Hepatocyte (in vitro differentiated cells): ENCODE measurements at regions not wholly inside any gene's neighbourhood (a gene's known extent, or its start where the extent isn't known, plus 50 kb on each side); places are given as distances from the start of the nearest gene placed in this dataset.

Source experiments
- DNase-seq: peaks from one replicate; pipeline ENCODE4 v3.0.0-alpha.2; 2016; ENCODE audit warnings: low spot score
- H2AFZ ChIP-seq: fragments of 200-600 bp; sonication (generic); 2 replicates; pipeline ENCODE4 v1.6.0; 2016; ENCODE audit warnings: antibody characterized with exemption, mild to moderate bottlenecking
- H3K27ac ChIP-seq: fragments of 200-600 bp; sonication (generic); 2 replicates; pipeline ENCODE4 v1.5.1; 2016; ENCODE audit warnings: mild to moderate bottlenecking
- H3K27me3 ChIP-seq: fragments of 200-600 bp; sonication (generic); 2 replicates; pipeline ENCODE4 v1.6.1; 2016
- H3K36me3 ChIP-seq: fragments of 200-600 bp; sonication (generic); replicated peaks from 2 replicates; pipeline ENCODE4 v1.5.1; 2016; ENCODE audit warnings: low read depth; ENCODE audit not compliant: insufficient read depth
- H3K4me1 ChIP-seq: fragments of 200-600 bp; sonication (generic); 2 replicates; pipeline ENCODE4 v1.5.1; 2016; ENCODE audit warnings: mild to moderate bottlenecking, moderate library complexity; ENCODE audit not compliant: insufficient read depth
- H3K4me2 ChIP-seq: fragments of 200-600 bp; sonication (generic); 2 replicates; pipeline ENCODE4 v1.6.0; 2016
- H3K4me3 ChIP-seq: fragments of 200-600 bp; sonication (generic); 2 replicates; pipeline ENCODE4 v1.5.1; 2016; ENCODE audit warnings: mild to moderate bottlenecking
- H3K79me2 ChIP-seq: fragments of 200-600 bp; sonication (generic); 2 replicates; pipeline ENCODE4 v1.6.0; 2017; ENCODE audit warnings: mild to moderate bottlenecking
- H3K9me2 ChIP-seq: fragments of 200-600 bp; sonication (generic); replicated peaks from 2 replicates; pipeline ENCODE4 v1.6.0; 2017; ENCODE audit warnings: mild to moderate bottlenecking; ENCODE audit not compliant: insufficient read depth
- H3K9me3 ChIP-seq: fragments of 200-600 bp; sonication (generic); 2 replicates; pipeline ENCODE4 v1.5.1; 2016; ENCODE audit warnings: low read depth, mild to moderate bottlenecking
- H4K20me1 ChIP-seq: fragments of 200-600 bp; sonication (generic); 2 replicates; pipeline ENCODE4 v1.6.0; 2016; ENCODE audit warnings: mild to moderate bottlenecking; ENCODE audit not compliant: insufficient read depth, poor library complexity, severe bottlenecking
- CTCF ChIP-seq: fragments of 200-600 bp; sonication (generic); IDR thresholded peaks from 2 replicates; pipeline ENCODE4 v1.5.1; 2016; ENCODE audit warnings: antibody characterized with exemption, mild to moderate bottlenecking; ENCODE audit not compliant: poor library complexity
- EZH2 ChIP-seq: fragments of 200-600 bp; sonication (generic); IDR thresholded peaks from 2 replicates; pipeline ENCODE4 v1.6.1; 2016; ENCODE audit warnings: antibody characterized with exemption, mild to moderate bottlenecking, borderline replicate concordance
- EZH2phosphoT487 ChIP-seq: fragments of 200-600 bp; sonication (generic); IDR thresholded peaks from one replicate; pipeline ENCODE4 v1.6.1; 2018; ENCODE audit warnings: antibody characterized with exemption, mild to moderate bottlenecking, low read depth, moderate library complexity; ENCODE audit not compliant: unreplicated experiment, severe bottlenecking
- WGBS: methylation state at CpG from one replicate; pipeline ENCODE4 v1.1.6; 2016; ENCODE audit warnings: low lambda C conversion rate; ENCODE audit errors: missing lambda C conversion rate; 5-methylcytosine and 5-hydroxymethylcytosine counted together

GRCh38 chrX:68914479-68914946 lies 85.7 kb downstream of the EFNB1 start:
- Histone ChIP-seq H4K20me1 (no peaks in the 10 kb centered on the region), H2AFZ (no peak overlapping the region), H3K4me1 (peaks cover 16% of the 10 kb centered on the region), H3K4me2 (no peak overlapping the region), H3K36me3 (no peaks in the 10 kb centered on the region), H3K27ac (no peak overlapping the region), H3K9me3 (no peaks in the 10 kb centered on the region), H3K9me2 (no peaks in the 10 kb centered on the region), H3K79me2 (no peaks in the 10 kb centered on the region), H3K27me3 (no peaks in the 10 kb centered on the region), H3K4me3 (no peak overlapping the region)
- 72% methylated on average over 7 of the region's 8 CpGs for WGBS
- no peak for DNase-seq
- no peak for TF ChIP-seq EZH2
- no peak for TF ChIP-seq CTCF
- TF ChIP-seq EZH2phosphoT487: no peak

GRCh38 chrX:68913249-68913547 lies 84.4 kb downstream of the EFNB1 start:
- WGBS: 75% methylated on average over 7 of the region's 7 CpGs
- no peak overlapping the region for H2AFZ ChIP-seq
- TF ChIP-seq CTCF: no peak
- H3K9me3 ChIP-seq: no peaks in the 10 kb centered on the region
- no peaks in the 10 kb centered on the region for H4K20me1 ChIP-seq
- no peaks in the 10 kb centered on the region for H3K9me2 ChIP-seq
- no peaks in the 10 kb centered on the region for H3K27me3 ChIP-seq
- H3K4me2 ChIP-seq: no peak overlapping the region
- no peak overlapping the region for H3K4me3 ChIP-seq
- H3K36me3 ChIP-seq: no peaks in the 10 kb centered on the region
- no peaks in the 10 kb centered on the region for H3K79me2 ChIP-seq
- H3K4me1 ChIP-seq: peaks cover 16% of the 10 kb centered on the region
- no peak for DNase-seq
- no peak overlapping the region for H3K27ac ChIP-seq

GRCh38 chrX:68912113-68912512 lies 83.3 kb downstream of the EFNB1 start:
- Histone ChIP-seq H3K79me2 (no peaks in the 10 kb centered on the region), H3K36me3 (no peaks in the 10 kb centered on the region), H3K27me3 (no peaks in the 10 kb centered on the region), H3K9me2 (no peaks in the 10 kb centered on the region), H3K27ac (peak overlapping the region; percentile 93), H3K4me3 (no peak overlapping the region), H3K4me1 (peaks cover 16% of the 10 kb centered on the region), H3K4me2 (peak overlapping the region; percentile 70), H4K20me1 (no peaks in the 10 kb centered on the region), H2AFZ (peak overlapping the region; percentile 73), H3K9me3 (no peaks in the 10 kb centered on the region)
- TF ChIP-seq EZH2 (no peak), CTCF (no peak), EZH2phosphoT487 (no peak)
- peak; percentile 58 for DNase-seq
- WGBS: 65% methylated on average over 15 of the region's 26 CpGs
